ENCODE measurements at regions not wholly inside any gene's neighbourhood (a gene's known extent, or its start where the extent isn't known, plus 50 kb on each side); places are given as distances from the start of the nearest gene placed in this dataset.

- no peaks in the 10 kb centered on the region for H3K27me3 ChIP-seq (ENCODE audit: control insufficient read depth, insufficient read depth, low read length)
- no peak overlapping the region for H3K9ac ChIP-seq (ENCODE audit: low read depth, low read length)
- H3K36me3 ChIP-seq (ENCODE audit: insufficient read depth, low read length): no peaks in the 10 kb centered on the region
- peaks cover 37% of the 10 kb centered on the region for H3K9me3 ChIP-seq (replicated peaks; ENCODE audit: low read length)
- H3K4me1 ChIP-seq (ENCODE audit: control insufficient read depth, insufficient read depth, low read length): no peaks in the 10 kb centered on the region
- no peak overlapping the region for H3K4me3 ChIP-seq (ENCODE audit: low read length)
- no peak overlapping the region for H3K4me2 ChIP-seq (ENCODE audit: low read length)
Measured at GRCh38 chr10:128489324-128490247, 363.4 kb upstream of the MKI67 start.

- Histone ChIP-seq H3K9me3 (replicated peaks; ENCODE audit: low read length) (peaks cover 32% of the 10 kb centered on the region), H3K4me2 (ENCODE audit: low read length) (no peak overlapping the region), H3K36me3 (ENCODE audit: insufficient read depth, low read length) (no peaks in the 10 kb centered on the region), H3K4me1 (ENCODE audit: control insufficient read depth, insufficient read depth, low read length) (no peaks in the 10 kb centered on the region), H3K27me3 (ENCODE audit: control insufficient read depth, insufficient read depth, low read length) (no peaks in the 10 kb centered on the region), H3K9ac (ENCODE audit: low read depth, low read length) (no peak overlapping the region), H3K4me3 (ENCODE audit: low read length) (no peak overlapping the region)
Measured at GRCh38 chr10:128491686-128492085, 365.5 kb upstream of the MKI67 start.

- no peak overlapping the region for H3K4me2 ChIP-seq (ENCODE audit: low read length)
- H3K9ac ChIP-seq (ENCODE audit: low read depth, low read length): no peak overlapping the region
- H3K4me1 ChIP-seq (ENCODE audit: control insufficient read depth, insufficient read depth, low read length): no peaks in the 10 kb centered on the region
- H3K27me3 ChIP-seq (ENCODE audit: control insufficient read depth, insufficient read depth, low read length): no peaks in the 10 kb centered on the region
- H3K4me3 ChIP-seq (ENCODE audit: low read length): no peak overlapping the region
- peaks cover 22% of the 10 kb centered on the region for H3K9me3 ChIP-seq (replicated peaks; ENCODE audit: low read length)
- H3K36me3 ChIP-seq (ENCODE audit: insufficient read depth, low read length): no peaks in the 10 kb centered on the region
Measured at GRCh38 chr10:128493811-128494210, 367.6 kb upstream of the MKI67 start.

- Histone ChIP-seq H3K4me2 (ENCODE audit: low read length) (no peak overlapping the region), H3K4me1 (ENCODE audit: control insufficient read depth, insufficient read depth, low read length) (no peaks in the 10 kb centered on the region), H3K27me3 (ENCODE audit: control insufficient read depth, insufficient read depth, low read length) (no peaks in the 10 kb centered on the region), H3K9ac (ENCODE audit: low read depth, low read length) (no peak overlapping the region), H3K9me3 (replicated peaks; ENCODE audit: low read length) (peaks cover 26% of the 10 kb centered on the region), H3K4me3 (ENCODE audit: low read length) (no peak overlapping the region), H3K36me3 (ENCODE audit: insufficient read depth, low read length) (no peaks in the 10 kb centered on the region)
Measured at GRCh38 chr10:128494665-128495064, 368.4 kb upstream of the MKI67 start.

- Histone ChIP-seq H3K4me2 (ENCODE audit: low read length) (no peak overlapping the region), H3K36me3 (ENCODE audit: insufficient read depth, low read length) (no peaks in the 10 kb centered on the region), H3K9ac (ENCODE audit: low read depth, low read length) (no peak overlapping the region), H3K4me3 (ENCODE audit: low read length) (no peak overlapping the region), H3K27me3 (ENCODE audit: control insufficient read depth, insufficient read depth, low read length) (no peaks in the 10 kb centered on the region), H3K4me1 (ENCODE audit: control insufficient read depth, insufficient read depth, low read length) (no peaks in the 10 kb centered on the region), H3K9me3 (replicated peaks; ENCODE audit: low read length) (peaks cover 17% of the 10 kb centered on the region)
Measured at GRCh38 chr10:128497660-128498377, 371.6 kb upstream of the MKI67 start.

GRCh38 chr10:128498378-128498730 lies 372.1 kb upstream of the MKI67 start:
- Histone ChIP-seq H3K27me3 (ENCODE audit: control insufficient read depth, insufficient read depth, low read length) (no peaks in the 10 kb centered on the region), H3K4me3 (ENCODE audit: low read length) (no peak overlapping the region), H3K4me1 (ENCODE audit: control insufficient read depth, insufficient read depth, low read length) (no peaks in the 10 kb centered on the region), H3K4me2 (ENCODE audit: low read length) (no peak overlapping the region), H3K9me3 (replicated peaks; ENCODE audit: low read length) (peaks cover 20% of the 10 kb centered on the region), H3K9ac (ENCODE audit: low read depth, low read length) (no peak overlapping the region), H3K36me3 (ENCODE audit: insufficient read depth, low read length) (no peaks in the 10 kb centered on the region)

- Histone ChIP-seq H3K4me1 (ENCODE audit: control insufficient read depth, insufficient read depth, low read length) (no peaks in the 10 kb centered on the region), H3K27me3 (ENCODE audit: control insufficient read depth, insufficient read depth, low read length) (no peaks in the 10 kb centered on the region), H3K9me3 (replicated peaks; ENCODE audit: low read length) (peaks cover 22% of the 10 kb centered on the region), H3K4me3 (ENCODE audit: low read length) (no peak overlapping the region), H3K4me2 (ENCODE audit: low read length) (no peak overlapping the region), H3K36me3 (ENCODE audit: insufficient read depth, low read length) (no peaks in the 10 kb centered on the region), H3K9ac (ENCODE audit: low read depth, low read length) (no peak overlapping the region)
Measured at GRCh38 chr10:128498746-128499145, 372.5 kb upstream of the MKI67 start.

GRCh38 chr10:128499486-128499885 lies 373.3 kb upstream of the MKI67 start:
- Histone ChIP-seq H3K9ac (ENCODE audit: low read depth, low read length) (no peak overlapping the region), H3K4me1 (ENCODE audit: control insufficient read depth, insufficient read depth, low read length) (no peaks in the 10 kb centered on the region), H3K27me3 (ENCODE audit: control insufficient read depth, insufficient read depth, low read length) (no peaks in the 10 kb centered on the region), H3K36me3 (ENCODE audit: insufficient read depth, low read length) (no peaks in the 10 kb centered on the region), H3K9me3 (replicated peaks; ENCODE audit: low read length) (peaks cover 28% of the 10 kb centered on the region), H3K4me2 (ENCODE audit: low read length) (no peak overlapping the region), H3K4me3 (ENCODE audit: low read length) (no peak overlapping the region)

GRCh38 chr10:128499956-128500355 lies 373.7 kb upstream of the MKI67 start:
- H3K4me1 ChIP-seq (ENCODE audit: control insufficient read depth, insufficient read depth, low read length): no peaks in the 10 kb centered on the region

GRCh38 chr10:128500642-128501041 lies 374.4 kb upstream of the MKI67 start:
- H3K27me3 ChIP-seq (ENCODE audit: control insufficient read depth, insufficient read depth, low read length): no peaks in the 10 kb centered on the region
- no peak overlapping the region for H3K4me2 ChIP-seq (ENCODE audit: low read length)
- no peak overlapping the region for H3K9ac ChIP-seq (ENCODE audit: low read depth, low read length)
- peaks cover 28% of the 10 kb centered on the region for H3K9me3 ChIP-seq (replicated peaks; ENCODE audit: low read length)
- no peak overlapping the region for H3K4me3 ChIP-seq (ENCODE audit: low read length)
- H3K36me3 ChIP-seq (ENCODE audit: insufficient read depth, low read length): no peaks in the 10 kb centered on the region
- no peaks in the 10 kb centered on the region for H3K4me1 ChIP-seq (ENCODE audit: control insufficient read depth, insufficient read depth, low read length)

More at GRCh38 chr10:128499956-128500355, 373.7 kb upstream of the MKI67 start:
- Histone ChIP-seq H3K9ac (ENCODE audit: low read depth, low read length) (no peak overlapping the region), H3K36me3 (ENCODE audit: insufficient read depth, low read length) (no peaks in the 10 kb centered on the region), H3K9me3 (replicated peaks; ENCODE audit: low read length) (peaks cover 28% of the 10 kb centered on the region), H3K4me3 (ENCODE audit: low read length) (no peak overlapping the region), H3K4me2 (ENCODE audit: low read length) (no peak overlapping the region), H3K27me3 (ENCODE audit: control insufficient read depth, insufficient read depth, low read length) (no peaks in the 10 kb centered on the region)

GRCh38 chr10:128505346-128505745 lies 379.1 kb upstream of the MKI67 start:
- Histone ChIP-seq H3K4me3 (ENCODE audit: low read length) (no peak overlapping the region), H3K36me3 (ENCODE audit: insufficient read depth, low read length) (no peaks in the 10 kb centered on the region), H3K4me1 (ENCODE audit: control insufficient read depth, insufficient read depth, low read length) (no peaks in the 10 kb centered on the region), H3K9ac (ENCODE audit: low read depth, low read length) (no peak overlapping the region), H3K9me3 (replicated peaks; ENCODE audit: low read length) (peaks cover 21% of the 10 kb centered on the region), H3K27me3 (ENCODE audit: control insufficient read depth, insufficient read depth, low read length) (no peaks in the 10 kb centered on the region), H3K4me2 (ENCODE audit: low read length) (no peak overlapping the region)
